ENCODE measurements at regions not wholly inside any gene's neighbourhood (a gene's known extent, or its start where the extent isn't known, plus 50 kb on each side); places are given as distances from the start of the nearest gene placed in this dataset.

DNA sequence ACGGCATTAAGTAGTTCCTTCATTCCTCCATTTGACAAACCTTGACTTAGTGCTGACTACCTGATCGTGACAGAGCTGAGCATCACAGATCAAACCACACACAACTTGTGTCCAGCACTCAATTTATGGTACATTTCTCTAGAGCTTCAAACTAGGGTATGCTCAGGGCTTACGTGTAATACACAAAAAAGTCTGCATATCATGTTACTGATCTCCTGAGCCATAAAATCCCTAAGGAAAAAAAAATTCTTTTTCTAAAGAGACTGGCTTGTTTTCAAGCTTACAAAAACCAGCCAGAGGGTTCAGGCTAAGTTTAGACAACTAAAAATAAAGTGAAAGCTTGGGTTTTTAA, 88.0 kb upstream of the ALKAL2 start:
- no peak overlapping the region for H3K4ac ChIP-seq (ENCODE audit: low read depth, low read length)
- H3K27ac ChIP-seq (ENCODE audit: low read depth, low read length): no peak overlapping the region
- DNase-seq: no peak
- no peaks in the 10 kb centered on the region for H3K79me2 ChIP-seq (ENCODE audit: control insufficient read depth, insufficient read depth, low read length)
- H3K27me3 ChIP-seq (ENCODE audit: insufficient read depth, low read length, poor library complexity): no peaks in the 10 kb centered on the region
- H3K79me1 ChIP-seq (ENCODE audit: low read length): no peaks in the 10 kb centered on the region
- no peak overlapping the region for H3K56ac ChIP-seq (ENCODE audit: low read length)
- H3K23ac ChIP-seq (ENCODE audit: low read length): no peak overlapping the region
- H2BK120ac ChIP-seq (ENCODE audit: low read depth, low read length): no peak overlapping the region
- no peaks in the 10 kb centered on the region for H3K36me3 ChIP-seq (ENCODE audit: control insufficient read depth, insufficient read depth, low read length)
- H4K5ac ChIP-seq (ENCODE audit: low read length): no peak overlapping the region
- WGBS (ENCODE audit: extremely low coverage, insufficient coverage, low lambda C conversion rate): no CpG with 5 or more reads among the region's 3 CpGs
- no peak overlapping the region for H2BK15ac ChIP-seq (replicated peaks; ENCODE audit: low read depth)
- no peak overlapping the region for H4K8ac ChIP-seq (ENCODE audit: low read depth, low read length)
- H3K4me3 ChIP-seq (ENCODE audit: low read length): no peak overlapping the region
- no peak overlapping the region for H2BK5ac ChIP-seq (ENCODE audit: low read length)
- no peak overlapping the region for H3K18ac ChIP-seq (ENCODE audit: low read length)
- no peak overlapping the region for H3K9ac ChIP-seq (ENCODE audit: low read length)
- H3K4me2 ChIP-seq (ENCODE audit: low read length): no peak overlapping the region
- H3K4me1 ChIP-seq (ENCODE audit: control insufficient read depth, low read depth, low read length): no peaks in the 10 kb centered on the region
- H2AK5ac ChIP-seq (ENCODE audit: low read length): no peak overlapping the region

DNA sequence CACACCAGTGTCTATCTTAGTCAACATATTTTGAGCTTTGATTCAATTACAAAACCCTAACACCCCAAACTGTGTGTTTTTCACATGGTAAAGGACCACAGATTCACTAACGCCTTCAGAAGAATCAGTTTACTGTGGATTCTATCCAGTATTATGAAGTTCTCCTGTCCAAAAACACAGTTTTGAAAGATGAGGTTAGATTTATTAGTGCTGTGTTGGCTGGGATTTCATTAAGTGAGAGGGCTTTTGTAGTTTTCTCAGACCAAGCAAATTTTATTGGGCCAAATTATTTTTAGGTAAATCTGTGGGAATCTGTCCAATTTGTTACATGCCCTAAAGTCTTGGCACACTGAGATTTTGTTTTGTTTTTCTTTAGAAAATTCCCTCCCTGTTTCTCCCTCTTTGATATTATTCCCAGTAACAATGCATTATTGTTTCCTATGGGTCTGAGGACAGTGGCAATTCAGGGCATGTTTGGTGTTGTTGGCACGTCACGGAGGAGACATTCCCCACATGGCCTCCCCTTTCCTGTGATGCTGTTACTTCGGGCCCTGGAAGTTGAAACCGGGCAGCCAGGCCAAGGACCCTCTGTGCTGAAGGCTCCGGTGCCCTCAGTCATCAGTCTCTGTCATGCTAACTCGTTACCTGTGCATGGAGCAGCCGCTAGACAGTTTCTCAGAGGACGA, 87.5 kb upstream of the ALKAL2 start:
- no peaks in the 10 kb centered on the region for H3K36me3 ChIP-seq (ENCODE audit: control insufficient read depth, insufficient read depth, low read length)
- DNase-seq: no peak
- H3K27me3 ChIP-seq (ENCODE audit: insufficient read depth, low read length, poor library complexity): no peaks in the 10 kb centered on the region
- H3K4me1 ChIP-seq (ENCODE audit: control insufficient read depth, low read depth, low read length): no peaks in the 10 kb centered on the region
- H4K8ac ChIP-seq (ENCODE audit: low read depth, low read length): no peak overlapping the region
- no CpG with 5 or more reads among the region's 9 CpGs for WGBS (ENCODE audit: extremely low coverage, insufficient coverage, low lambda C conversion rate)
- no peak overlapping the region for H3K56ac ChIP-seq (ENCODE audit: low read length)
- no peak overlapping the region for H2AK5ac ChIP-seq (ENCODE audit: low read length)
- H3K27ac ChIP-seq (ENCODE audit: low read depth, low read length): no peak overlapping the region
- H2BK15ac ChIP-seq (replicated peaks; ENCODE audit: low read depth): no peak overlapping the region
- H4K5ac ChIP-seq (ENCODE audit: low read length): no peak overlapping the region
- H3K9ac ChIP-seq (ENCODE audit: low read length): no peak overlapping the region
- no peak overlapping the region for H3K4me2 ChIP-seq (ENCODE audit: low read length)
- no peak overlapping the region for H3K4me3 ChIP-seq (ENCODE audit: low read length)
- no peak overlapping the region for H3K4ac ChIP-seq (ENCODE audit: low read depth, low read length)
- no peak overlapping the region for H3K18ac ChIP-seq (ENCODE audit: low read length)
- H2BK120ac ChIP-seq (ENCODE audit: low read depth, low read length): no peak overlapping the region
- H3K23ac ChIP-seq (ENCODE audit: low read length): no peak overlapping the region
- no peaks in the 10 kb centered on the region for H3K79me1 ChIP-seq (ENCODE audit: low read length)
- H2BK5ac ChIP-seq (ENCODE audit: low read length): no peak overlapping the region
- H3K79me2 ChIP-seq (ENCODE audit: control insufficient read depth, insufficient read depth, low read length): no peaks in the 10 kb centered on the region

DNA sequence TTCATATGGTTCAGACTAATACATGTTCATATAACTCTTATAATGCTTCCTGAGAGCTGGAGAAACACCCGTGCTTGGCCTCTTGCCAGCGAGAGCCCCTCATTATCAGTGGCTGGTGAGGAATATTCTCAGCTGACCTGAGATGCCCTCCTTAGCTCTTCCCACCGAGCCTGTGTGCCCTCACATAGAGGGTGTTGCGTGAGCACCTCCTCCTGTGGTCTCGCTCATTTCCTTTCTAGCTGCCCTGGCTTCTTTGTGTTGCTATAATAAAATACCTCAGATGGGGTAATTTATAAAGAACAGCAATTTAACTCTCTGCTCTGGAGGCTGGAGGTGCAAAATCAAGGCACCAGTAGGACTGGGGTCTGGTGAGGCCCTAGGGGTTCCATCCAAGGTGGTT, 80.5 kb upstream of the ALKAL2 start:
- Histone ChIP-seq H3K27ac (ENCODE audit: low read depth, low read length) (no peak overlapping the region), H3K36me3 (ENCODE audit: control insufficient read depth, insufficient read depth, low read length) (no peaks in the 10 kb centered on the region), H4K5ac (ENCODE audit: low read length) (no peak overlapping the region), H3K23ac (ENCODE audit: low read length) (no peak overlapping the region), H3K79me1 (ENCODE audit: low read length) (no peaks in the 10 kb centered on the region), H3K4me1 (ENCODE audit: control insufficient read depth, low read depth, low read length) (no peaks in the 10 kb centered on the region), H3K18ac (ENCODE audit: low read length) (no peak overlapping the region), H2BK15ac (replicated peaks; ENCODE audit: low read depth) (no peak overlapping the region), H2AK5ac (ENCODE audit: low read length) (no peak overlapping the region), H3K4me2 (ENCODE audit: low read length) (no peak overlapping the region), H3K9ac (ENCODE audit: low read length) (no peak overlapping the region), H3K56ac (ENCODE audit: low read length) (no peak overlapping the region), H3K4me3 (ENCODE audit: low read length) (no peak overlapping the region), H3K4ac (ENCODE audit: low read depth, low read length) (no peak overlapping the region), H3K79me2 (ENCODE audit: control insufficient read depth, insufficient read depth, low read length) (no peaks in the 10 kb centered on the region), H2BK120ac (ENCODE audit: low read depth, low read length) (no peak overlapping the region), H2BK5ac (ENCODE audit: low read length) (no peak overlapping the region), H4K8ac (ENCODE audit: low read depth, low read length) (no peak overlapping the region), H3K27me3 (ENCODE audit: insufficient read depth, low read length, poor library complexity) (no peaks in the 10 kb centered on the region)
- no peak for DNase-seq
- WGBS (ENCODE audit: extremely low coverage, insufficient coverage, low lambda C conversion rate): no CpG with 5 or more reads among the region's 5 CpGs

DNA sequence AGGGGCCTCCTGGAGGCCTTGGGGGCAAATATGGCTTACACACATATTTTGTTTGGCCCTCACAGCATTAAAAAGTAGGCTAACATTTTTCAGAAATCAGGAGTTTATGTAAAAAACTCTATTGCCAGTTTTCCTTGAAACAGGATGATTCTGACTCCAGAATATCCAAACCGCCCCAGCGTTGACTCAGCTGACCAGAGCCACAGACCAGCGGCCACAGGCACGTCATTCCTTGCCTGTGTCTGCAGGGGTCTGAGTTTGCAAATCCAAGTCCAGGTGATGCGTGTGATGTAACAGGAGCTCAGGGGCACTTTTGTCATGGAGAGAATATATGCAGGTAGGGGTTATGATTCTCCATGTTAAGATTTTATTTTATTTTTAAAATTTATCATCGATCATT, 79.4 kb upstream of the ALKAL2 start:
- H2BK5ac ChIP-seq (ENCODE audit: low read length): no peak overlapping the region
- no peaks in the 10 kb centered on the region for H3K79me2 ChIP-seq (ENCODE audit: control insufficient read depth, insufficient read depth, low read length)
- H3K79me1 ChIP-seq (ENCODE audit: low read length): no peaks in the 10 kb centered on the region
- H3K36me3 ChIP-seq (ENCODE audit: control insufficient read depth, insufficient read depth, low read length): no peaks in the 10 kb centered on the region
- no peak overlapping the region for H2AK5ac ChIP-seq (ENCODE audit: low read length)
- H3K23ac ChIP-seq (ENCODE audit: low read length): no peak overlapping the region
- H2BK120ac ChIP-seq (ENCODE audit: low read depth, low read length): no peak overlapping the region
- no peak overlapping the region for H3K56ac ChIP-seq (ENCODE audit: low read length)
- no peaks in the 10 kb centered on the region for H3K27me3 ChIP-seq (ENCODE audit: insufficient read depth, low read length, poor library complexity)
- H3K4me2 ChIP-seq (ENCODE audit: low read length): no peak overlapping the region
- no peak overlapping the region for H4K8ac ChIP-seq (ENCODE audit: low read depth, low read length)
- H3K4ac ChIP-seq (ENCODE audit: low read depth, low read length): no peak overlapping the region
- H3K4me3 ChIP-seq (ENCODE audit: low read length): no peak overlapping the region
- no peak for DNase-seq
- no peaks in the 10 kb centered on the region for H3K4me1 ChIP-seq (ENCODE audit: control insufficient read depth, low read depth, low read length)
- H3K9ac ChIP-seq (ENCODE audit: low read length): no peak overlapping the region
- no peak overlapping the region for H2BK15ac ChIP-seq (replicated peaks; ENCODE audit: low read depth)
- WGBS (ENCODE audit: extremely low coverage, insufficient coverage, low lambda C conversion rate): no CpG with 5 or more reads among the region's 6 CpGs
- H3K27ac ChIP-seq (ENCODE audit: low read depth, low read length): no peak overlapping the region
- H4K5ac ChIP-seq (ENCODE audit: low read length): no peak overlapping the region
- H3K18ac ChIP-seq (ENCODE audit: low read length): no peak overlapping the region

DNA sequence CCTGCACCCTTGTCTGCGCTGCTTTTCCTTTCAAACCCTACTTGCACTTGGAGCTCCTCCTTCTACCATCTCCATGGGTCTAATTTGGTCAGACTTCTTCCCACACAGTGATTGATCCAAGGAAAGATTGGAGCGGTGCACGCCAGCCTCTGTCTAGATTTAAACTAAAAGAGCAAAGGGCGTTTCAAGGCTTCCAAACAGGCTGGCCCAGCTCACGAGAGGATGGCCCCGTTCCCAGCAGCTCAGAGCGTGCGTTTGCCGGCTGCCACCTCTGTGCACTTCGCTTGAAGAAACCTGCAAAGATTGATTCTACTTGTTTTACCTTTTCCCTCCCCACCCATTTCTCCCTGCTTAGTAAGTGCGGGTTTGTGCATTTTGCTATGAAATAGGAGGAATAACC, 78.8 kb upstream of the ALKAL2 start:
- H3K4me2 ChIP-seq (ENCODE audit: low read length): no peak overlapping the region
- H3K4me3 ChIP-seq (ENCODE audit: low read length): no peak overlapping the region
- no peak overlapping the region for H3K23ac ChIP-seq (ENCODE audit: low read length)
- H4K8ac ChIP-seq (ENCODE audit: low read depth, low read length): no peak overlapping the region
- no peak for DNase-seq
- no peaks in the 10 kb centered on the region for H3K27me3 ChIP-seq (ENCODE audit: insufficient read depth, low read length, poor library complexity)
- no peak overlapping the region for H2BK120ac ChIP-seq (ENCODE audit: low read depth, low read length)
- H2BK5ac ChIP-seq (ENCODE audit: low read length): no peak overlapping the region
- no peak overlapping the region for H3K9ac ChIP-seq (ENCODE audit: low read length)
- H4K5ac ChIP-seq (ENCODE audit: low read length): no peak overlapping the region
- no peak overlapping the region for H3K56ac ChIP-seq (ENCODE audit: low read length)
- H3K79me2 ChIP-seq (ENCODE audit: control insufficient read depth, insufficient read depth, low read length): no peaks in the 10 kb centered on the region
- no peak overlapping the region for H2AK5ac ChIP-seq (ENCODE audit: low read length)
- WGBS (ENCODE audit: extremely low coverage, insufficient coverage, low lambda C conversion rate): no CpG with 5 or more reads among the region's 11 CpGs
- H3K79me1 ChIP-seq (ENCODE audit: low read length): no peaks in the 10 kb centered on the region
- H3K27ac ChIP-seq (ENCODE audit: low read depth, low read length): no peak overlapping the region
- no peaks in the 10 kb centered on the region for H3K4me1 ChIP-seq (ENCODE audit: control insufficient read depth, low read depth, low read length)
- no peak overlapping the region for H3K18ac ChIP-seq (ENCODE audit: low read length)
- H3K4ac ChIP-seq (ENCODE audit: low read depth, low read length): no peak overlapping the region
- no peaks in the 10 kb centered on the region for H3K36me3 ChIP-seq (ENCODE audit: control insufficient read depth, insufficient read depth, low read length)
- H2BK15ac ChIP-seq (replicated peaks; ENCODE audit: low read depth): no peak overlapping the region

All from mesendoderm (in vitro differentiated cells).